Upper lobe of left lung (tissue), 6 donors: ENCODE measurements at regions not wholly inside any gene's neighbourhood (a gene's known extent, or its start where the extent isn't known, plus 50 kb on each side); places are given as distances from the start of the nearest gene placed in this dataset.
A peak's percentile ranks its signal among the peaks of the same experiment; 100 is the strongest.

Source experiments
- ATAC-seq, 2 donors: fragments of 200-7000 bp; cut with Tn5 transposase; one replicate each; pipeline ENCODE4 v1.9.1; 2022; ENCODE audit warnings: mild to moderate bottlenecking in 2 of 2, moderate library complexity in 2 of 2; ENCODE audit not compliant: low FRiP score in 2 of 2
- DNase-seq, 2 donors: peaks; one replicate each; pipeline ENCODE4 v3.0.0-alpha.2; 2019 to 2020
- H3K27ac ChIP-seq, 4 donors: fragments of 200-600 bp; sonication (generic); one replicate each; pipeline ENCODE4 v1.5.1; 2016 to 2019
- H3K27me3 ChIP-seq, 4 donors: fragments of 200-600 bp; sonication (generic); one replicate each; pipeline ENCODE4 v1.5.1; 2017 to 2019
- H3K36me3 ChIP-seq, 4 donors: fragments of 200-600 bp; sonication (generic); one replicate each; pipeline ENCODE4 v1.5.1; 2016 to 2019
- H3K4me1 ChIP-seq, 4 donors: fragments of 200-600 bp; sonication (generic); one replicate each; pipeline ENCODE4 v1.5.1; 2018 to 2019
- H3K4me3 ChIP-seq, 4 donors: fragments of 200-600 bp; sonication (generic); one replicate each; pipeline ENCODE4 v1.5.1; 2017 to 2019; ENCODE audit warnings: mild to moderate bottlenecking in 2 of 4, moderate library complexity in 1 of 4
- H3K9me3 ChIP-seq, 4 donors: fragments of 200-600 bp; sonication (generic); one replicate each; pipeline ENCODE4 v1.5.1; 2018 to 2019
- CTCF ChIP-seq, 6 experiments: fragments of 450-650 bp in 4 of 6; fragments of 200-600 bp in 2 of 6; sonication (generic) in 2 of 6; IDR thresholded peaks; one replicate each; pipeline ENCODE4 v1.5.1; 2016 to 2019; ENCODE audit warnings: antibody characterized with exemption in 6 of 6
- EP300 ChIP-seq, 4 donors: sonication (generic); formaldehyde crosslinking; IDR thresholded peaks; one replicate each; pipeline ENCODE4 v1.5.1; 2017; ENCODE audit warnings: antibody characterized with exemption in 4 of 4, control low read depth in 2 of 4
- POLR2A ChIP-seq, 4 donors: fragments of 450-650 bp; IDR thresholded peaks; one replicate each; pipeline ENCODE4 v1.5.1; 2016 to 2017; ENCODE audit warnings: antibody characterized with exemption in 4 of 4, mild to moderate bottlenecking in 2 of 4
- POLR2AphosphoS5 ChIP-seq, 2 donors: sonication (generic); formaldehyde crosslinking; IDR thresholded peaks; one replicate each; pipeline ENCODE4 v1.5.1; 2017; ENCODE audit warnings: antibody characterized with exemption in 2 of 2
- WGBS, 2 donors: methylation state at CpG; one replicate each; pipeline ENCODE4 v1.1.5; 2017 to 2018; 5-methylcytosine and 5-hydroxymethylcytosine counted together
- donor health status: DM: no; HTN: no; CAD: no; lungs with moderate emphysema.
- donor health status: DM: no; HTN: yes; CAD: no; lungs with severe emphysema.

- H3K4me1 ChIP-seq: no peaks in the 10 kb centered on the region
- WGBS, 2 donors: 83 to 87% methylated on average over 8 of the region's 8 CpGs
- H3K27me3 ChIP-seq: no peaks in the 10 kb centered on the region
- H3K9me3 ChIP-seq: no peaks in the 10 kb centered on the region
- TF ChIP-seq EP300 (IDR thresholded peaks at IDR 0.05) (no peak), POLR2A (IDR thresholded peaks at IDR 0.05) (no peak)
- no peak for DNase-seq
- no peak for ATAC-seq
- H3K36me3 ChIP-seq: no peaks in the 10 kb centered on the region
- no peak overlapping the region for H3K4me3 ChIP-seq
- H3K27ac ChIP-seq: no peak overlapping the region
Measured at GRCh38 chr4:145231906-145232700, 51.7 kb upstream of the OTUD4 start.

- no peak overlapping the region for H3K4me3 ChIP-seq
- no peaks in the 10 kb centered on the region for H3K27me3 ChIP-seq
- DNase-seq (no peak), ATAC-seq (peak in 1 of 2 donors; percentile 42)
- no peaks in the 10 kb centered on the region for H3K9me3 ChIP-seq
- no peaks in the 10 kb centered on the region for H3K4me1 ChIP-seq
- 68 to 88% methylated on average over 2 of the region's 2 CpGs for WGBS, 2 donors
- TF ChIP-seq CTCF (IDR thresholded peaks at IDR 0.05) (no peak), POLR2A (IDR thresholded peaks at IDR 0.05) (no peak), EP300 (IDR thresholded peaks at IDR 0.05) (no peak), POLR2AphosphoS5 (IDR thresholded peaks at IDR 0.05) (no peak)
- H3K27ac ChIP-seq: no peak overlapping the region
- no peaks in the 10 kb centered on the region for H3K36me3 ChIP-seq
Measured at GRCh38 chr4:145230726-145231125, 50.3 kb upstream of the OTUD4 start.
